ENCODE measurements at regions not wholly inside any gene's neighbourhood (a gene's known extent, or its start where the extent isn't known, plus 50 kb on each side); places are given as distances from the start of the nearest gene placed in this dataset.

DNA sequence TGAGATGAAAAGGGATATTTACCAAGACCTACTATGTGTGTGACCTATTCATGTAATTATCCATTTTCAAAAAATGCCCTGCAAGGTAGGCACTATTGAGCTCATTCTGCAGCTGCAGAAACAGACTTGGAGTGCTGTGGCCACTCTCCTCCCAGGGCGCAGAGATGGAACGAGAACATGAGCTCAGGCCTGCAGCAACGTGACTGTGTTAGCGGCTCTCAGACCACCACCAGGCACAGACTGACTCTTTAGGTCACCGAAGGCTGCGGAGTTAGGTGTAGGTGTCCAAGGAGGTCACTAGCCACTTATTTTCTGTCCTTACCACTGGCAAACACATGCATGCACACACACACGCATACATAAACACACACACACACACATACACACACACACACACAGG lies 271.4 kb upstream of the DIO3 start:
- H3K27me3 ChIP-seq (ENCODE audit: control insufficient read depth, insufficient read depth, low read length) = no peaks in the 10 kb centered on the region
- ATAC-seq (no peak), DNase-seq (ENCODE audit: low read depth, low spot score) (no peak)
- H3K4me1 ChIP-seq (ENCODE audit: control insufficient read depth, insufficient read depth, low read length) = no peaks in the 10 kb centered on the region
- ChIA-PET POLR2A (no interaction called here), CTCF (interaction anchor here (0.6 to 1.0 kb wide), 2 partner anchors 905 to 949 kb away, joined by 3 read pairs; no protein-coding TSS in a partner anchor)
- intact Hi-C loops (cut with micrococcal nuclease; ENCODE audit: unreplicated experiment) (no loop called here), in situ Hi-C loops (cut with HindIII; ENCODE audit: low pct_unique_long_range_greater_than_20kb, low sequenced_read_pairs) (no loop called here)
- H3K36me3 ChIP-seq (ENCODE audit: control insufficient read depth, insufficient read depth, low read length) = no peaks in the 10 kb centered on the region
- TF ChIP-seq CTCF (IDR thresholded peaks at IDR 0.05) = no peak
- TF ChIP-seq TCF7L2 (IDR thresholded peaks at IDR 0.05; ENCODE audit: low read depth, low read length) = no peak
- no peak for TF ChIP-seq SIN3A (IDR thresholded peaks at IDR 0.05; ENCODE audit: borderline replicate concordance, insufficient read depth, low read depth, low read length)
- no peak for TF ChIP-seq POLR2AphosphoS5 (IDR thresholded peaks at IDR 0.05; ENCODE audit: low read depth, low read length)
- TF ChIP-seq, protein P1, sequence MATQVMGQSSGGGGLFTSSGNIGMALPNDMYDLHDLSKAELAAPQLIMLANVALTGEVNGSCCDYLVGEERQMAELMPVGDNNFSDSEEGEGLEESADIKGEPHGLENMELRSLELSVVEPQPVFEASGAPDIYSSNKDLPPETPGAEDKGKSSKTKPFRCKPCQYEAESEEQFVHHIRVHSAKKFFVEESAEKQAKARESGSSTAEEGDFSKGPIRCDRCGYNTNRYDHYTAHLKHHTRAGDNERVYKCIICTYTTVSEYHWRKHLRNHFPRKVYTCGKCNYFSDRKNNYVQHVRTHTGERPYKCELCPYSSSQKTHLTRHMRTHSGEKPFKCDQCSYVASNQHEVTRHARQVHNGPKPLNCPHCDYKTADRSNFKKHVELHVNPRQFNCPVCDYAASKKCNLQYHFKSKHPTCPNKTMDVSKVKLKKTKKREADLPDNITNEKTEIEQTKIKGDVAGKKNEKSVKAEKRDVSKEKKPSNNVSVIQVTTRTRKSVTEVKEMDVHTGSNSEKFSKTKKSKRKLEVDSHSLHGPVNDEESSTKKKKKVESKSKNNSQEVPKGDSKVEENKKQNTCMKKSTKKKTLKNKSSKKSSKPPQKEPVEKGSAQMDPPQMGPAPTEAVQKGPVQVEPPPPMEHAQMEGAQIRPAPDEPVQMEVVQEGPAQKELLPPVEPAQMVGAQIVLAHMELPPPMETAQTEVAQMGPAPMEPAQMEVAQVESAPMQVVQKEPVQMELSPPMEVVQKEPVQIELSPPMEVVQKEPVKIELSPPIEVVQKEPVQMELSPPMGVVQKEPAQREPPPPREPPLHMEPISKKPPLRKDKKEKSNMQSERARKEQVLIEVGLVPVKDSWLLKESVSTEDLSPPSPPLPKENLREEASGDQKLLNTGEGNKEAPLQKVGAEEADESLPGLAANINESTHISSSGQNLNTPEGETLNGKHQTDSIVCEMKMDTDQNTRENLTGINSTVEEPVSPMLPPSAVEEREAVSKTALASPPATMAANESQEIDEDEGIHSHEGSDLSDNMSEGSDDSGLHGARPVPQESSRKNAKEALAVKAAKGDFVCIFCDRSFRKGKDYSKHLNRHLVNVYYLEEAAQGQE (IDR thresholded peaks at IDR 0.05; ENCODE audit: insufficient read depth in 1 of 2, low read depth in 2 of 2, low read length in 1 of 2) = no peak
- no TSS peak for BruUV-seq (replicated peaks)
- H3K4me3 ChIP-seq (ENCODE audit: low read depth in 2 of 2, low read length in 2 of 2) = no peak overlapping the region
- no peak overlapping the region for H3K27ac ChIP-seq (ENCODE audit: low read length)
- no peaks in the 10 kb centered on the region for H3K9me3 ChIP-seq (ENCODE audit: control insufficient read depth, insufficient read depth, low read depth, low read length)

DNA sequence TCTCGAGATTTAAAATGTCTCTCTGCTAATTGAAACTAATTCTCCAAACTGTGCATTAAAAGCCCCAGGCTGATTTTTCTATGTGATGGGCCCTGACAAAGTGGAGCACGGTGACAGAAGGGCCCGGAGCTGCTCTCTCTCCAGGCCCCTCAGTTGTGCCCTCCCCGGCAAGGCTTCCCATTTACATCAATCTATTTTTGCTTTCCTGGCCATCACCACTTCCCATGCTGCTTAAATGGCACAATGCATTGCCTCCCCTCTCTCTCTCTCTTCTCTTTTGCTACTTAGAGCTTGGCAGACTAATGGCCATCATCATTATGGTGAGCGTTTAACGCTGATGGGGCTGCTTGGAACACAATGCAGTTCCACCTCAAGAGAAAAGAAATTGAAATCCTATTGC lies 270.7 kb upstream of the DIO3 start:
- no peak overlapping the region for H3K27ac ChIP-seq (ENCODE audit: low read length)
- in situ Hi-C loops (cut with HindIII; ENCODE audit: low pct_unique_long_range_greater_than_20kb, low sequenced_read_pairs) = no loop called here
- no peaks in the 10 kb centered on the region for H3K4me1 ChIP-seq (ENCODE audit: control insufficient read depth, insufficient read depth, low read length)
- no peaks in the 10 kb centered on the region for H3K36me3 ChIP-seq (ENCODE audit: control insufficient read depth, insufficient read depth, low read length)
- BruUV-seq (replicated peaks) = no TSS peak
- ChIA-PET POLR2A (no interaction called here), CTCF (no interaction called here)
- intact Hi-C loops (cut with micrococcal nuclease; ENCODE audit: unreplicated experiment) = no loop called here
- no peak overlapping the region for H3K4me3 ChIP-seq (ENCODE audit: low read depth in 2 of 2, low read length in 2 of 2)
- DNase-seq (ENCODE audit: low read depth, low spot score) (no peak), ATAC-seq (no peak)
- TF ChIP-seq CTCF (IDR thresholded peaks at IDR 0.05) (no peak), SIN3A (IDR thresholded peaks at IDR 0.05; ENCODE audit: borderline replicate concordance, insufficient read depth, low read depth, low read length) (no peak), POLR2AphosphoS5 (IDR thresholded peaks at IDR 0.05; ENCODE audit: low read depth, low read length) (no peak), TCF7L2 (IDR thresholded peaks at IDR 0.05; ENCODE audit: low read depth, low read length) (no peak)
- TF ChIP-seq, protein P1 (IDR thresholded peaks at IDR 0.05; ENCODE audit: insufficient read depth in 1 of 2, low read depth in 2 of 2, low read length in 1 of 2) = no peak
- H3K9me3 ChIP-seq (ENCODE audit: control insufficient read depth, insufficient read depth, low read depth, low read length) = no peaks in the 10 kb centered on the region
- no peaks in the 10 kb centered on the region for H3K27me3 ChIP-seq (ENCODE audit: control insufficient read depth, insufficient read depth, low read length)

Data from Panc1 (cell line).